ENCODE measurements at regions not wholly inside any gene's neighbourhood (a gene's known extent, or its start where the extent isn't known, plus 50 kb on each side); places are given as distances from the start of the nearest gene placed in this dataset.

DNA sequence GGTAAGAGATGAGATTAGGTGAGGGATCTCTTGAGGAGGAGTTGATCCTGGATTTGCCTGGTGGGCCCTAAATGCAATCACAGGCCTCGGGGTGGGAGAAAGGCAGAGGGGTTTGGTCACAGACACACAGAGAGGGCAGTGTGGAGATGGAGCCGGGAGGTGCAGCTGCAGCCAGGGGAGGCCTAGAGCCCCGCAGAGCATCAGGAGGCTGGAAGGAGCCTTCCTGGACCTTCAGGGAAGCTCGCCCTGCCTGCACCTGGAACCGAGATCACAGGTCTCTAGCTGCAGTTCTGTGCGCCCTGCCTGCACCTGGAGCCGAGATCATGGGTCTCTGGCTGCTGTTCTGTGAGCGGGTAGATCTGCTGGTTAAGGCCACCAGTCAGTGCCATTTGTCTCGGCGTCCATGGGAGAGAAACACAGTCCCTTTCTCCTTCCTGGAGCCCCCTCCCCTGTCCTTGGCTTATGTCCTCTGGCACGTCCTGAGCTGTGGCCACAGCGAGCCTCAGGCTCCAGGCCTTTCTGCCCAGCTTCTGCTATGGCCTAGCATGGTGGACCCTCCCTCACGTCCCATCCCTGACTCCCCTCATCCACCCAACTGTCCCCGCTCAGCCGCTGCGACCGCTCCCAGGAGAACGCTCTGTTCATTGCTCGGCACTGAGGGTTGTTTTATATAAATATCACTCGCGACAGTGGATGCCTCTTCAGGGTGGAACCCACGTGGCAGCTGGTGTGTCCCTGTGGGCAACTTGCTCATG, 112.0 kb downstream of the DACT2 start (continued):
- TF ChIP-seq, protein P1, sequence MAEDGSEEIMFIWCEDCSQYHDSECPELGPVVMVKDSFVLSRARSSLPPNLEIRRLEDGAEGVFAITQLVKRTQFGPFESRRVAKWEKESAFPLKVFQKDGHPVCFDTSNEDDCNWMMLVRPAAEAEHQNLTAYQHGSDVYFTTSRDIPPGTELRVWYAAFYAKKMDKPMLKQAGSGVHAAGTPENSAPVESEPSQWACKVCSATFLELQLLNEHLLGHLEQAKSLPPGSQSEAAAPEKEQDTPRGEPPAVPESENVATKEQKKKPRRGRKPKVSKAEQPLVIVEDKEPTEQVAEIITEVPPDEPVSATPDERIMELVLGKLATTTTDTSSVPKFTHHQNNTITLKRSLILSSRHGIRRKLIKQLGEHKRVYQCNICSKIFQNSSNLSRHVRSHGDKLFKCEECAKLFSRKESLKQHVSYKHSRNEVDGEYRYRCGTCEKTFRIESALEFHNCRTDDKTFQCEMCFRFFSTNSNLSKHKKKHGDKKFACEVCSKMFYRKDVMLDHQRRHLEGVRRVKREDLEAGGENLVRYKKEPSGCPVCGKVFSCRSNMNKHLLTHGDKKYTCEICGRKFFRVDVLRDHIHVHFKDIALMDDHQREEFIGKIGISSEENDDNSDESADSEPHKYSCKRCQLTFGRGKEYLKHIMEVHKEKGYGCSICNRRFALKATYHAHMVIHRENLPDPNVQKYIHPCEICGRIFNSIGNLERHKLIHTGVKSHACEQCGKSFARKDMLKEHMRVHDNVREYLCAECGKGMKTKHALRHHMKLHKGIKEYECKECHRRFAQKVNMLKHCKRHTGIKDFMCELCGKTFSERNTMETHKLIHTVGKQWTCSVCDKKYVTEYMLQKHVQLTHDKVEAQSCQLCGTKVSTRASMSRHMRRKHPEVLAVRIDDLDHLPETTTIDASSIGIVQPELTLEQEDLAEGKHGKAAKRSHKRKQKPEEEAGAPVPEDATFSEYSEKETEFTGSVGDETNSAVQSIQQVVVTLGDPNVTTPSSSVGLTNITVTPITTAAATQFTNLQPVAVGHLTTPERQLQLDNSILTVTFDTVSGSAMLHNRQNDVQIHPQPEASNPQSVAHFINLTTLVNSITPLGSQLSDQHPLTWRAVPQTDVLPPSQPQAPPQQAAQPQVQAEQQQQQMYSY (CRISPR knock-in tag; IDR thresholded peaks at IDR 0.05), result no peak

- H3K27me3 Mint-ChIP-seq (ENCODE audit: low read depth), result peaks cover 36% of the 10 kb centered on the region
- CTCF ChIA-PET, result no interaction called here
- no peak overlapping the region for H3K27ac Mint-ChIP-seq
Measured at GRCh38 chr6:168206661-168207274, 112.8 kb downstream of the DACT2 start.

DNA sequence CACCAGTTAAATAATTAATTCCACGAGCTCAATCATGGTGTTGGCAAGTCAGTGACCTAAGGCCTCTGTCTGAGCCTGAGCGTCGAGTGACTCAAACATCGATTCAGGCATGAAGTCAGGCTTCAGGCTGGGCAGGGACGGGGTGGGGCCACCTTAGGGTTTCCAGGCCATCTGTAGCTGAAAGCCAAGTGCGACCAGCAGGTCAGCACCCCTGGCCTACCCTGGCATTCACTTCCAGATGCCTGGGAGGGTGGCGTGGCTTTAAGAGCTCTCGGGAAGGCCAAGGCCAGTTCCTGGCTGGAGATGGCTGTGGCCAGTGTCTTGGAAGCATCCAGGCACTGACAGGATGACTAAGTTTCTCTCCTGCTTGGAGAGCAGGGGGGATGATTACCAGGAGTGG, 113.4 kb downstream of the DACT2 start:
- peaks cover 25% of the 10 kb centered on the region for H3K9me3 Mint-ChIP-seq
- peaks cover 10% of the 10 kb centered on the region; the same call in 1 of the 2 replicates for H3K36me3 Mint-ChIP-seq
- H3K27me3 Mint-ChIP-seq (ENCODE audit: low read depth), result peaks cover 32% of the 10 kb centered on the region
- H3K27ac Mint-ChIP-seq, result no peak overlapping the region
- no peak for TF ChIP-seq ATF6 (CRISPR knock-in tag; IDR thresholded peaks at IDR 0.05)
- TF ChIP-seq, protein P2, sequence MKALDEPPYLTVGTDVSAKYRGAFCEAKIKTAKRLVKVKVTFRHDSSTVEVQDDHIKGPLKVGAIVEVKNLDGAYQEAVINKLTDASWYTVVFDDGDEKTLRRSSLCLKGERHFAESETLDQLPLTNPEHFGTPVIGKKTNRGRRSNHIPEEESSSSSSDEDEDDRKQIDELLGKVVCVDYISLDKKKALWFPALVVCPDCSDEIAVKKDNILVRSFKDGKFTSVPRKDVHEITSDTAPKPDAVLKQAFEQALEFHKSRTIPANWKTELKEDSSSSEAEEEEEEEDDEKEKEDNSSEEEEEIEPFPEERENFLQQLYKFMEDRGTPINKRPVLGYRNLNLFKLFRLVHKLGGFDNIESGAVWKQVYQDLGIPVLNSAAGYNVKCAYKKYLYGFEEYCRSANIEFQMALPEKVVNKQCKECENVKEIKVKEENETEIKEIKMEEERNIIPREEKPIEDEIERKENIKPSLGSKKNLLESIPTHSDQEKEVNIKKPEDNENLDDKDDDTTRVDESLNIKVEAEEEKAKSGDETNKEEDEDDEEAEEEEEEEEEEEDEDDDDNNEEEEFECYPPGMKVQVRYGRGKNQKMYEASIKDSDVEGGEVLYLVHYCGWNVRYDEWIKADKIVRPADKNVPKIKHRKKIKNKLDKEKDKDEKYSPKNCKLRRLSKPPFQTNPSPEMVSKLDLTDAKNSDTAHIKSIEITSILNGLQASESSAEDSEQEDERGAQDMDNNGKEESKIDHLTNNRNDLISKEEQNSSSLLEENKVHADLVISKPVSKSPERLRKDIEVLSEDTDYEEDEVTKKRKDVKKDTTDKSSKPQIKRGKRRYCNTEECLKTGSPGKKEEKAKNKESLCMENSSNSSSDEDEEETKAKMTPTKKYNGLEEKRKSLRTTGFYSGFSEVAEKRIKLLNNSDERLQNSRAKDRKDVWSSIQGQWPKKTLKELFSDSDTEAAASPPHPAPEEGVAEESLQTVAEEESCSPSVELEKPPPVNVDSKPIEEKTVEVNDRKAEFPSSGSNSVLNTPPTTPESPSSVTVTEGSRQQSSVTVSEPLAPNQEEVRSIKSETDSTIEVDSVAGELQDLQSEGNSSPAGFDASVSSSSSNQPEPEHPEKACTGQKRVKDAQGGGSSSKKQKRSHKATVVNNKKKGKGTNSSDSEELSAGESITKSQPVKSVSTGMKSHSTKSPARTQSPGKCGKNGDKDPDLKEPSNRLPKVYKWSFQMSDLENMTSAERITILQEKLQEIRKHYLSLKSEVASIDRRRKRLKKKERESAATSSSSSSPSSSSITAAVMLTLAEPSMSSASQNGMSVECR (CRISPR knock-in tag; IDR thresholded peaks at IDR 0.05; ENCODE audit: borderline replicate concordance), result no peak
- TF ChIP-seq GRHL2 (CRISPR knock-in tag; IDR thresholded peaks at IDR 0.05; ENCODE audit: insufficient replicate concordance, severe bottlenecking), result no peak
- no peak for TF ChIP-seq ZNF121 (CRISPR knock-in tag; IDR thresholded peaks at IDR 0.05)
- no peak for TF ChIP-seq IRF1 (CRISPR knock-in tag; IDR thresholded peaks at IDR 0.05)
- no peak for TF ChIP-seq TEAD4 (CRISPR knock-in tag; IDR thresholded peaks at IDR 0.05)
- DNase-seq (ENCODE audit: low spot score), result no peak
- no peak overlapping the region for H3K4me3 Mint-ChIP-seq
- ATAC-seq, result no peak
- peaks cover 33% of the 10 kb centered on the region for H3K4me1 Mint-ChIP-seq
- POLR2A ChIA-PET, result no interaction called here
- CTCF ChIA-PET, result no interaction called here

More at GRCh38 chr6:168206661-168207274, 112.8 kb downstream of the DACT2 start:
- H3K36me3 Mint-ChIP-seq, result peaks cover 10% of the 10 kb centered on the region; the same call in 1 of the 2 replicates
- peaks cover 32% of the 10 kb centered on the region for H3K4me1 Mint-ChIP-seq
- POLR2A ChIA-PET, result no interaction called here
- TF ChIP-seq CBFB (CRISPR knock-in tag; IDR thresholded peaks at IDR 0.05; ENCODE audit: low read depth) (no peak), ZNF317 (CRISPR knock-in tag; IDR thresholded peaks at IDR 0.05; ENCODE audit: borderline replicate concordance, low read depth) (no peak)
- ATAC-seq (no peak), DNase-seq (ENCODE audit: low spot score) (no peak)
- H3K4me3 Mint-ChIP-seq, result no peak overlapping the region
- peaks cover 25% of the 10 kb centered on the region for H3K9me3 Mint-ChIP-seq
